Activated CD4-positive, alpha-beta T cell treated with anti-CD3 and anti-CD28 coated beads, Interleukin-2, amount 10 ng/mL, durations not matched to agents 24 days and 14 days (primary cell): ENCODE measurements at regions not wholly inside any gene's neighbourhood (a gene's known extent, or its start where the extent isn't known, plus 50 kb on each side); places are given as distances from the start of the nearest gene placed in this dataset.

Source experiments
- DNase-seq: peaks from one replicate; pipeline ENCODE4 v3.0.0; 2022
- H3K27ac Mint-ChIP-seq: one replicate; pipeline ENCODE4 v1.8.0; 2022; ENCODE audit warnings: mild to moderate bottlenecking, mixed read lengths
- H3K27me3 Mint-ChIP-seq: one replicate; pipeline ENCODE4 v1.8.0; 2022; ENCODE audit warnings: mixed read lengths
- H3K36me3 Mint-ChIP-seq: one replicate; pipeline ENCODE4 v1.8.0; 2022; ENCODE audit warnings: low read depth, mild to moderate bottlenecking, mixed read lengths
- H3K4me1 Mint-ChIP-seq: one replicate; pipeline ENCODE4 v1.8.0; 2021; ENCODE audit warnings: mixed read lengths
- H3K4me3 Mint-ChIP-seq: one replicate; pipeline ENCODE4 v1.8.0; 2022; ENCODE audit warnings: mild to moderate bottlenecking, moderate library complexity, mixed read lengths
- H3K9me3 Mint-ChIP-seq: one replicate; pipeline ENCODE4 v1.8.0; 2021; ENCODE audit warnings: mixed read lengths
- intact Hi-C: fragments of 100-400 bp; cut with micrococcal nuclease; formaldehyde crosslinking; loops from one replicate; pipeline ENCODE4 v1.15.1; 2023

DNA sequence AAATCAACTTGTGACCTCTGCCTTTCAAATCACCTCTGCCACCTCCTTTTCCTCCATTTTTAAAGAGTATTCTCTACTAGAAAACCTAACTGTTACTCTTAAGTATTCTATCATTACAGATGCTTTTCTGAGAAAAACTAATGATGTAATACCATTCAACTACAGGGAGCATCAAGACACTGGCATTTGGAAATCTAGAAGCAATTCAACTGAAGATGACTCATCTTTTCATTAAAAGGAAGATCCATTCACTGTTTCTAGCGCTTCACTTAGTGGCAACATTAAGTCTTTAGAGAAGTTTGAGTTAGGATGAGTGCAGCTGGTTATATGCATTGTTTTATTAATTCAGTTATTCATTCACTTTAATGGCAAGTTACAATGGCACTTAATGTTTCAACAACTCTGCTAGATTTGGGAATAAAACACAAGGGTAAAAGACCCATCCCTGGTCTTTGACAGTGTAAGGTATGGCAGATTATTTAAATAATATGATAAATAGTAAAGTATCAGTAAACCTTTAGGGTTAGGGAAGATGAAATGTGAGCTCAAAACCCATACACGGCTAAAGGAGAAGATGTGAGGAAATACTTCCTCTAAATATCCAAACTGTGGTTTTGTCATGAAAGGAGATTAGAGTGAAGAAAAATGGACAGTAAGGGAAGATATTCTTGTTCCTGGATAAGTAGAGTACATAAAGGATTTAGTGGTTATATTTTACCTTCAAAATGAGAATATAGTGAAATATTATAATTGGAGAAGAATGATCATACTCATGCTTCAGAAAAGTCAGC lies 61.7 kb downstream of the KCNJ2 start:
- Mint-ChIP-seq H3K9me3 (no peaks in the 10 kb centered on the region), H3K4me1 (no peaks in the 10 kb centered on the region), H3K27ac (no peak overlapping the region), H3K27me3 (no peaks in the 10 kb centered on the region), H3K36me3 (no peaks in the 10 kb centered on the region), H3K4me3 (no peak overlapping the region)
- intact Hi-C loops = no loop called here
- DNase-seq = no peak

DNA sequence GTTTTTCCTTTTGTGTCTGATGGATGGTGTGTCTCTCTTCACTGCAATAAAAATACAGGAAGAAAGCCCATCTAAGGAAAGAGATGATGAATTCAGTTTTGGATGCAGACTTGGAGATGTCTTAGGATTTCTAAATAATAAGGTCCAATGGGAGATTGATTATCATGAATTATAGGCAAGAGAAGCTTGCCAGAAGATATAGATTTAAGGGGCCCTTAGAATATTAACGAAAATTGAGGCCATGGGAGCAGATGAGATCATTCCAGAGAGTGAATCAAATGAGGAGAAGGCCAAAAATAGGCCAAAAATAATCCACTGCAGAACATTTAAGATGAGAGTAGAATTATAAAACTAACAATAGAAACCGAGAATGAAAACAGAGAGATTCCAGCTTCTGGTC lies 63.1 kb downstream of the KCNJ2 start:
- no peak overlapping the region for H3K27ac Mint-ChIP-seq
- no peak overlapping the region for H3K4me3 Mint-ChIP-seq
- H3K27me3 Mint-ChIP-seq = no peaks in the 10 kb centered on the region

DNA sequence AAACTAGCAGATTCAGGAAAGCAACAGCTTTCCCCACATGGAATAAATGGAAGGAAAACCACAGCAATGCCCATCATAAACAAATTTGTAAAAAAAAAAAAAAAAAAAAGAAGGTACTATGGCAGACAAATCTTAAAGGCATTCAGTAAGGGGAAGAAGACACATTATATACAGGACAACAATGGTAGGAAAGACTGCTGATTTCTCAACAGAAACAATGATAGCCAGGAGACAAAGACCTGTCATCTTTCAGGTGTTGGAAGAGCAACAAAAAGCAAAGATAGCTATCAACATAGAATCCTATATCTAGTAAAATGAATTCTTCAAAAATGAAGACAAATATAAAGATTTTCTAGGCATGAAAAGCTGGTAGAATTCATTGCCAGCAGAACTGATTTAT lies 65.9 kb downstream of the KCNJ2 start:
- H3K27me3 Mint-ChIP-seq = no peaks in the 10 kb centered on the region
- intact Hi-C loops = no loop called here
- H3K9me3 Mint-ChIP-seq = no peaks in the 10 kb centered on the region
- H3K4me1 Mint-ChIP-seq = no peaks in the 10 kb centered on the region
- no peaks in the 10 kb centered on the region for H3K36me3 Mint-ChIP-seq
- H3K4me3 Mint-ChIP-seq = no peak overlapping the region
- no peak overlapping the region for H3K27ac Mint-ChIP-seq
- DNase-seq = no peak

More for the DNA sequence above, 63.1 kb downstream of the KCNJ2 start:
- DNase-seq = no peak
- Mint-ChIP-seq H3K4me1 (no peaks in the 10 kb centered on the region), H3K36me3 (no peaks in the 10 kb centered on the region), H3K9me3 (no peaks in the 10 kb centered on the region)
- intact Hi-C loops = no loop called here

DNA sequence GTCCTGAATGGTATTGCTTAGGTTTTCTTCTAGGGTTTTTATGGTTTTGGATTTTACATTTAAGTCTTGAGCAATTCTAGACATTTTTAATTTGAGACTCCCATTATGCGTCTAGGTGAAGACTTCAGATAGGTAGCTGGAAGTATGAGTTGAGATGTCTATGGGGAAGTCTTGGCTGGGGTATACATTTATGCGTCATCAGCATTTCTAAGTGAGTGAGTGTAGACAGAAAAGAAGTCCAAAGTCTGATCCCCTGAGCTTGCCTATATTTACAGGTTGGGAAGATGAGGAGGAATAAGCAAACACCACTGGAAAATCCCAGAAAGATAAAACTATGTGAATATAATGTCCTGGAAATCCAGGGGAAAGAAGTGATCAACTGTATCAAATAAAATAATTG lies 68.9 kb downstream of the KCNJ2 start:
- Mint-ChIP-seq H3K36me3 (no peaks in the 10 kb centered on the region), H3K4me3 (no peak overlapping the region), H3K9me3 (no peaks in the 10 kb centered on the region), H3K4me1 (no peaks in the 10 kb centered on the region), H3K27me3 (no peaks in the 10 kb centered on the region), H3K27ac (no peak overlapping the region)
- DNase-seq = no peak
- intact Hi-C loops = no loop called here

DNA sequence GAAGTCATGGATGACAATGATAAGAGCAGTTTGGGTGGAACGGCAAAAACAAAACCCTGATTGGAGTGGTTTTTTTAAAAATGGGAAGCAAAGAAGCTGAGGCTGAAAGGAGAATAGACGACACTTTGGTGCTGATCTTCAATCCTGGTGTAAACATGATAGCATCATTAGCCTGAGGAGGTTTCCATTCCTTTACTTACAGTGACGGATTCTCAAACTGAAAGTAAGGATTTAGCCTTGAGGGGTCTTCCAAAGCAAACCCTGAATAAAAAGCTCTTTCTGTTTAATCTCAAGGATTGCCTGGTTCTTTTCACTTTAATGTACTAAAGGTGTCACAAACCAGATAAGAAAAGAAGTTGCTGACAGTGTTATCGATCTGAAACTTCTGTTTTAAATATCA lies 69.3 kb downstream of the KCNJ2 start:
- Mint-ChIP-seq H3K36me3 (no peaks in the 10 kb centered on the region), H3K4me3 (no peak overlapping the region), H3K27me3 (no peaks in the 10 kb centered on the region), H3K9me3 (no peaks in the 10 kb centered on the region), H3K4me1 (no peaks in the 10 kb centered on the region), H3K27ac (no peak overlapping the region)
- DNase-seq = no peak
- intact Hi-C loops = no loop called here

DNA sequence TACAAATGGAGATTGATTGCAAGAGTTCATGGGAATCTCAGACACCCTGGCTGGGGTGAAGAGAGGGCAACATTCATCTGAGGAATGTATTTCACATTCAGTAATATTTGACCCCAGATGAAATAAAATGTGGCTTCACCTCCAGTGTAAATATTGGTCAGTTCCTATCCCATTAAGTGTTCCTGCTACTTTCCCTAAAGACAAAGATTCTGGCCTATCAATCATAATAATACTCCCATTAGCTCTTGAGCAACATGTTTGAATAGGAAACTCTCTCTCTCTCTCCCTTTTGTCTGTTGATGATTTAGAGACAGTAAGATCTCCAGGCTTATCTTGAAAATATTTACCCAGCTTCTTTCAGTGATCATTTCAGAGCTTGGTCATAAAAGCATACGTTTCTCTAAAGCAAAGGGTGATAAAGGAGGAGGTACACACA lies 70.1 kb downstream of the KCNJ2 start:
- H3K4me3 Mint-ChIP-seq = no peak overlapping the region
- no peak for DNase-seq
- no peak overlapping the region for H3K27ac Mint-ChIP-seq
- intact Hi-C loops = no loop called here
- H3K4me1 Mint-ChIP-seq = no peaks in the 10 kb centered on the region
- H3K27me3 Mint-ChIP-seq = no peaks in the 10 kb centered on the region
- H3K9me3 Mint-ChIP-seq = no peaks in the 10 kb centered on the region
- H3K36me3 Mint-ChIP-seq = no peaks in the 10 kb centered on the region

DNA sequence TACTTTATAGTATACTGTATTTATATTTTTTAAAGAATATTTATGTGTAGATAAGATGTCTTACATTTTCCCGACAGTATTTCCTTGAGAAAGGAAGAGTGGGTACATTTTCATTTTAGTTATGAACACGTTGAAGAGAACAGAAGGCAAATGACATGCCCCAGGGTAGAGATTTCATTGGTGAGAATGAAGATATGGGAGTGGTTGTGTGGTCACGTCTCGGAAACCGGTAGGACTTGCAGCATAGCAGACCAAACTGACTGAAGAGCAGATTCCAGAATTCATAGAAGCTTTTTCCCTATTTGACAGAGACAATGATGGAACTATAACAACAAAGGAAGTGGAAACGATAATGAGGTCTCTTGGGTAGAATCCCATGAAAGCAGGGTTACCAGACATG lies 71.7 kb downstream of the KCNJ2 start:
- no peaks in the 10 kb centered on the region for H3K4me1 Mint-ChIP-seq
- H3K9me3 Mint-ChIP-seq = no peaks in the 10 kb centered on the region
- intact Hi-C loops = no loop called here
- H3K4me3 Mint-ChIP-seq = no peak overlapping the region
- H3K36me3 Mint-ChIP-seq = no peaks in the 10 kb centered on the region
- no peaks in the 10 kb centered on the region for H3K27me3 Mint-ChIP-seq
- no peak overlapping the region for H3K27ac Mint-ChIP-seq
- no peak for DNase-seq

DNA sequence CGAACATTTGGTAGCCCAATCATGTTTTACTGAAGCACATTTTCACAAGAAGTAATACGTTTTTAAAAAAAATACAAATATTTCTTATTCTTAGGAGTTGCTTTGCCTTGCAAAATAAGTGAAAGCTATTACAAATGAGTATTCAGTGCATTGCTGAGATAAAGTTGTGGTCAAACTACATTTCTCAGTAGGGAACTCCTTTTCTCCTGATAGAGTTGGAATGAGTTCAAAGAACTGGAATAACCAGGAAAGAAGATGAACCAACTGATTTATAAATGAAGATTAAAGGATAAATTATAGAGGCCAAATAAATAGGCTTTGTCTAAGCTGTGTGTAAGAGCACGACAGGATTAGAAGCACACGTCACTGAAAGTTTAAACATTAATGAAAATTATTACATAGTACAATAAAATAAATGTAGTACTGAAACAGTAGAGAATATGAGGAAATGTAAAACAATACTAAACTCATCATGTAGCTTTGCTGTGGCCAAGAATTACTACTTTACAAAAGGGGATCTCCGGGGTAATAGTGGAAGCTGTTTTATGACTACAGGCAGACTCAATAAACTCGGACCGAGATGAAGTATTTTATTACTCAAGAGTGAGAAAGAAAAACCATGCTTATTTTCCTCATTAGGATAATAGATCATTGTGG lies 73.6 kb downstream of the KCNJ2 start:
- intact Hi-C loops = no loop called here
- Mint-ChIP-seq H3K4me3 (no peak overlapping the region), H3K4me1 (no peaks in the 10 kb centered on the region), H3K27me3 (no peaks in the 10 kb centered on the region), H3K27ac (no peak overlapping the region), H3K36me3 (no peaks in the 10 kb centered on the region), H3K9me3 (no peaks in the 10 kb centered on the region)
- no peak for DNase-seq

DNA sequence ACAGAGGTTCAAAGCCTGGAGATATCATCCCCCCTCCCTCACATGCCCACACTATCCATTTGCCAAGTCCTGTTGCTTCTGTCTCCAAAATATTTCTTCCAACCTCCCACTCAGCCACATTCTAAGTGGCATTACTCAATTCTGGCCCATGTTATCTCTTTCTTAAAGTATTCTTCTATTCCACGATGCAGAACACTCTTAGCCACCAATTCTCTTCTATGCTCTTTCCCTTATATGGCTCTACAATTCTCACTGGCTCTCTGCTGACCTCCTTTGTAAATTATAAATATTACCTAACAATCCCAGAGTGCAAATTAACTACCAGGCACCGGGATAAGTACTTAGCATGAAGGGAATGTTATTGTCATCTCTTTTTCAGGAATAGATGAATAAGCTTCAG lies 82.4 kb downstream of the KCNJ2 start:
- Mint-ChIP-seq H3K4me1 (no peaks in the 10 kb centered on the region), H3K4me3 (no peak overlapping the region), H3K27me3 (no peaks in the 10 kb centered on the region), H3K9me3 (no peaks in the 10 kb centered on the region), H3K27ac (no peak overlapping the region), H3K36me3 (no peaks in the 10 kb centered on the region)
- intact Hi-C loops = no loop called here
- DNase-seq = no peak

DNA sequence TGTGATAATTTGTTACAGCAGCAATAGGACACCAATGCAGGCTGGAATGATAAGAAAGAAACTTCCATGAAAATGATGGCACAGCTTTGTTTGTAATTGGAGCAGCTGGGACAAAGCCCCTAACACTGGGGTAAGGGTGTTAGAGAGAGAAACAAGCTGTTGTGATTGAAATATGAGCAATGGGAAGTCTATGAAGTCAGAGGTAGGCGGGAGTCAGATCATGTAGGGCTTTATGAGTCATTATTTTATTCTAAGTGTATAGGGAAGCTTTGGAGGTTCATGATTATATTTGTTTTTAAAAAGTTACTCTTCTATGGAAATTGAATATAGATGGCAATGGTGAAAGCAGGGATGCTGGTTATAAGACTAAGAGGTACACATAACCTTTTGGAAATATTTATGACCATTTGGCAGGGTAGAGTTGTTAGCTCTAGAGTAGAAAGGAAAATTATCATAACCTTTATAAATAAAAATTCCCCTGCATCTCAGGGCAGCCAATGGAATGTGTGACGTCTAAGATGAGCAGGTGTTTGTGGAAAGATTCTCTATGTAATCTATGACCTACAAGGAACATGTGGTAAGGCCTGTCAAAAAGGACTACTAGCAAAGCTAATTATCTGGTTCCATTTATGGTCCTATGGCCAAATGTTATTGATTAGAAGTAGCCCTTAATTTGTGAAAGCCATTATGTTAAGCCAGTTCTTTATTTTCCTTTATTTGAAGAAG lies 85.6 kb downstream of the KCNJ2 start:
- H3K9me3 Mint-ChIP-seq = no peaks in the 10 kb centered on the region
- intact Hi-C loops = no loop called here
- DNase-seq = no peak
- no peak overlapping the region for H3K27ac Mint-ChIP-seq
- H3K4me1 Mint-ChIP-seq = no peaks in the 10 kb centered on the region
- H3K4me3 Mint-ChIP-seq = no peak overlapping the region
- no peaks in the 10 kb centered on the region for H3K27me3 Mint-ChIP-seq
- no peaks in the 10 kb centered on the region for H3K36me3 Mint-ChIP-seq

DNA sequence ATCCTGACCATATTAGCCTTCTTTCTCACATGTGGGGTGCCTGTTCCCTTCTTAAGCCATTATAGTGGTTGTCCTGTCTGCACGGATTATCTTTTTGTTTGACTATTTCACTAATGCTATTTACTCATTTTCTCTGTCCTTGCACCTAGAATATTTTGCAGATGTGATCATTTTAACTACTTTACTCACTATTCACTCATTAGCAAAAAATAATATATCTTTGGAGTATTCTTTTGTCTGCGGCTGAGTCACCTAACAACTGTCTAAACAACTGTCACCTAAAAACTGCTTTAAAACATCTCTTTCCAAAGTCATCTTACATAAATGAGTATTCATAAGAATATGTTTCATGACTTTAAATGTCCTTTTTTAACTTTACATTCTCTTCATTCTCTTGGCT lies 87.4 kb downstream of the KCNJ2 start:
- Mint-ChIP-seq H3K4me3 (no peak overlapping the region), H3K9me3 (no peaks in the 10 kb centered on the region), H3K36me3 (no peaks in the 10 kb centered on the region), H3K27me3 (no peaks in the 10 kb centered on the region), H3K4me1 (no peaks in the 10 kb centered on the region), H3K27ac (no peak overlapping the region)
- no peak for DNase-seq
- intact Hi-C loops = no loop called here

DNA sequence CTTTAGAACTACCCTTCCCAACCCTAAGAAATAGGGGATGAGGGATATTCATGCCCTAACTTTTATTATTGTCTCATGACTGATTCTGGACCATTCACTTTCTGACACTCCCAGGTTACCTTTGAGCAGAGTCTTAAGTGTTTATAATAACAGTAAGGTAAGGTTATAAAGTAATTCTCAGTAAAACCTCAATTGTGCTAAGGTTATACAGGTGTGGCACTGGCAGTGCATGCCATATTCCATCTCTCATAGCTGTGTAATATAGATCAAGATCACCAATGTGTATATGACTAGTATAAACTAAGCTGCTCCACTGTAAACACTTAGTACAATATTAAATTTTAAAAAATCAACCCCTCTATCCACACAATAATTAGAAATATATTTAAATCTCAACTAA lies 89.1 kb downstream of the KCNJ2 start:
- H3K4me3 Mint-ChIP-seq = no peak overlapping the region
- H3K27ac Mint-ChIP-seq = no peak overlapping the region
- intact Hi-C loops = no loop called here
- no peak for DNase-seq
- H3K36me3 Mint-ChIP-seq = no peaks in the 10 kb centered on the region
- no peaks in the 10 kb centered on the region for H3K9me3 Mint-ChIP-seq
- H3K27me3 Mint-ChIP-seq = no peaks in the 10 kb centered on the region
- no peaks in the 10 kb centered on the region for H3K4me1 Mint-ChIP-seq

DNA sequence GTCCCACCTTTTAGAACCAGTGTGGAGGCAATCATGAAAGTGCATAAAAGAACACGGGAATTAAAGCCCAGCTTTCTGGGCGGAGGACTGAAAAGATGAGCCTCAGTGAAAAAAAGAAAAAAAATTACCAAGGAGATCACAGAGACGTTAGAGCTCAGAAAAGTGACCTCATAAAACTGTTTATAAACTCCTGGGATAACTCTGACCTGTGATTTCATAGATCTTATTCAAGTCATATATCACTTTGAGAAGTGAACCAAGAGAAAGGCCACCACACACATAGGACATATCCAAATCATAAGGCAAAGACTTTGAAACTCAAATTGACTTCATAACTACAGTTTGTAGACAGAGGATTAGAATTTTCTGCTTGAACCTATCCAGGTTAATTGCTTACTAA lies 90.1 kb downstream of the KCNJ2 start:
- no peak for DNase-seq
- H3K27me3 Mint-ChIP-seq = no peaks in the 10 kb centered on the region
- H3K4me1 Mint-ChIP-seq = no peaks in the 10 kb centered on the region
- no peaks in the 10 kb centered on the region for H3K9me3 Mint-ChIP-seq
- H3K27ac Mint-ChIP-seq = no peak overlapping the region
- no peak overlapping the region for H3K4me3 Mint-ChIP-seq
- H3K36me3 Mint-ChIP-seq = no peaks in the 10 kb centered on the region
- intact Hi-C loops = no loop called here

DNA sequence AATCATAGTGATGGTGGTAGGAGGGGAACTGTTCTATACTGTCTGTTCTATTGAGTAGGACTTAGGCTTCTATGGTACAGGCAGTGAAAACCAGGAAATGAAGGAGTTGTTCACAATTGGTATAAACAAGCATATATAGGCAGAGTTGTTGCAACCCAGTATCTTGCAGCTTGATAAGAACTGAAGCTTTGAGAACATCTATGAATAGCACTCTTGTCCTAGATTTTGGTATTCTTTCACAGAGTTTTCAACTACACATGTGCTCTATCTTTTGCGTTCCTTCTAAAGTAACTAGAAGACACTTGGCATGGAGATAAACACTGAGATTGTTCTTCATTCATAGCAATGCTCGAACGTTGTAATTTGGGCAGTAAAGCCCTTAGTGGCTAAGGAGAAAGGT lies 91.8 kb downstream of the KCNJ2 start:
- Mint-ChIP-seq H3K27me3 (no peaks in the 10 kb centered on the region), H3K4me3 (no peak overlapping the region), H3K9me3 (no peaks in the 10 kb centered on the region), H3K4me1 (no peaks in the 10 kb centered on the region), H3K36me3 (no peaks in the 10 kb centered on the region), H3K27ac (no peak overlapping the region)
- intact Hi-C loops = no loop called here
- DNase-seq = no peak
